Fibroblast of lung (primary cell): ENCODE measurements at regions not wholly inside any gene's neighbourhood (a gene's known extent, or its start where the extent isn't known, plus 50 kb on each side); places are given as distances from the start of the nearest gene placed in this dataset.

ENCODE experiments used
- EZH2 ChIP-seq: IDR thresholded peaks from 2 replicates; pipeline ENCODE4 v1.5.1; 2012; ENCODE audit warnings: low read length, control low read depth, mild to moderate bottlenecking; ENCODE audit errors: missing control alignments
- TF ChIP-seq, protein P1 (sequence below), 2 donors: IDR thresholded peaks in 1 of 2; conservative IDR thresholded peaks in 1 of 2; 1 replicate in 1 of 2; 2 replicates in 1 of 2; pipeline ENCODE4 v1.5.1; 2011 to 2012; ENCODE audit warnings: low read length in 2 of 2, control low read depth in 1 of 2, inconsistent platforms in 1 of 2, low read depth in 1 of 2, mild to moderate bottlenecking in 1 of 2

GRCh38 chr17:63382136-63382535 lies 64.0 kb downstream of the CYB561 start:
- TF ChIP-seq, protein P1, sequence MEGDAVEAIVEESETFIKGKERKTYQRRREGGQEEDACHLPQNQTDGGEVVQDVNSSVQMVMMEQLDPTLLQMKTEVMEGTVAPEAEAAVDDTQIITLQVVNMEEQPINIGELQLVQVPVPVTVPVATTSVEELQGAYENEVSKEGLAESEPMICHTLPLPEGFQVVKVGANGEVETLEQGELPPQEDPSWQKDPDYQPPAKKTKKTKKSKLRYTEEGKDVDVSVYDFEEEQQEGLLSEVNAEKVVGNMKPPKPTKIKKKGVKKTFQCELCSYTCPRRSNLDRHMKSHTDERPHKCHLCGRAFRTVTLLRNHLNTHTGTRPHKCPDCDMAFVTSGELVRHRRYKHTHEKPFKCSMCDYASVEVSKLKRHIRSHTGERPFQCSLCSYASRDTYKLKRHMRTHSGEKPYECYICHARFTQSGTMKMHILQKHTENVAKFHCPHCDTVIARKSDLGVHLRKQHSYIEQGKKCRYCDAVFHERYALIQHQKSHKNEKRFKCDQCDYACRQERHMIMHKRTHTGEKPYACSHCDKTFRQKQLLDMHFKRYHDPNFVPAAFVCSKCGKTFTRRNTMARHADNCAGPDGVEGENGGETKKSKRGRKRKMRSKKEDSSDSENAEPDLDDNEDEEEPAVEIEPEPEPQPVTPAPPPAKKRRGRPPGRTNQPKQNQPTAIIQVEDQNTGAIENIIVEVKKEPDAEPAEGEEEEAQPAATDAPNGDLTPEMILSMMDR (conservative IDR thresholded peaks at IDR 0.05 in 1 of 2, IDR thresholded peaks at IDR 0.05 in 1 of 2; ENCODE audit: low read depth in 1 of 2, low read length in 2 of 2), result no peak
- no peak for TF ChIP-seq EZH2
